Vagina (tissue), 2 donors: ENCODE measurements at regions not wholly inside any gene's neighbourhood (a gene's known extent, or its start where the extent isn't known, plus 50 kb on each side); places are given as distances from the start of the nearest gene placed in this dataset.

Experiments used
- DNase-seq, 2 donors: peaks; one replicate each; pipeline ENCODE4 v3.0.0-alpha.2; 2017; ENCODE audit errors: extremely low spot score in 2 of 2
- H3K27ac ChIP-seq: fragments of 200-600 bp; sonication (generic); one replicate; pipeline ENCODE4 v1.5.1; 2019
- H3K27me3 ChIP-seq: fragments of 200-600 bp; sonication (generic); one replicate; pipeline ENCODE4 v1.5.1; 2019
- H3K36me3 ChIP-seq, 2 donors: fragments of 200-600 bp; sonication (generic); one replicate each; pipeline ENCODE4 v1.5.1; 2017 to 2019
- H3K4me1 ChIP-seq: fragments of 200-600 bp; sonication (generic); one replicate; pipeline ENCODE4 v1.5.1; 2019
- H3K4me3 ChIP-seq, 2 donors: fragments of 200-600 bp; sonication (generic); 1 replicate in 1 of 2; 2 replicates in 1 of 2; pipeline ENCODE4 v1.5.1; 2016 to 2019
- H3K9me3 ChIP-seq: fragments of 200-600 bp; sonication (generic); one replicate; pipeline ENCODE4 v1.5.1; 2019
- CTCF ChIP-seq, 3 experiments: fragments of 450-650 bp in 2 of 3; fragments of 200-600 bp in 1 of 3; sonication (generic) in 1 of 3; IDR thresholded peaks; one replicate each; pipeline ENCODE4 v1.5.1; 2017 to 2019; ENCODE audit warnings: antibody characterized with exemption in 3 of 3, mild to moderate bottlenecking in 2 of 3, moderate library complexity in 2 of 3
- POLR2A ChIP-seq, 2 donors: fragments of 450-650 bp; IDR thresholded peaks; one replicate each; pipeline ENCODE4 v1.6.1; 2017; ENCODE audit warnings: antibody characterized with exemption in 2 of 2, mild to moderate bottlenecking in 2 of 2, moderate library complexity in 2 of 2
- POLR2AphosphoS5 ChIP-seq, 2 donors: sonication (generic); formaldehyde crosslinking; IDR thresholded peaks; one replicate each; pipeline ENCODE4 v1.9.0; 2017; ENCODE audit warnings: antibody characterized with exemption in 2 of 2, mild to moderate bottlenecking in 2 of 2, low read depth in 1 of 2; ENCODE audit not compliant: insufficient read depth in 1 of 2
- intact Hi-C: fragments of 100-400 bp; cut with DNase I; formaldehyde crosslinking; loops from one replicate; pipeline ENCODE4 v1.15.1; 2023

- no peaks in the 10 kb centered on the region for H3K9me3 ChIP-seq
- intact Hi-C loops: no loop called here
- no peak overlapping the region for H3K4me3 ChIP-seq
- TF ChIP-seq POLR2AphosphoS5 (IDR thresholded peaks at IDR 0.05; ENCODE audit: insufficient read depth in 1 of 2, low read depth in 1 of 2) (no peak), CTCF (IDR thresholded peaks at IDR 0.05) (no peak), POLR2A (IDR thresholded peaks at IDR 0.05) (no peak)
- H3K27me3 ChIP-seq: no peaks in the 10 kb centered on the region
- no peak for DNase-seq
- no peaks in the 10 kb centered on the region for H3K36me3 ChIP-seq
- H3K27ac ChIP-seq: no peak overlapping the region
- no peaks in the 10 kb centered on the region for H3K4me1 ChIP-seq
Observed at GRCh38 chr2:4840791-4841190, 851.4 kb upstream of the SOX11 start.

GRCh38 chr2:4844881-4845280 is 847.3 kb upstream of the SOX11 start:
- Histone ChIP-seq H3K4me1 (no peaks in the 10 kb centered on the region), H3K27ac (no peak overlapping the region)
- TF ChIP-seq POLR2AphosphoS5 (IDR thresholded peaks at IDR 0.05; ENCODE audit: insufficient read depth in 1 of 2, low read depth in 1 of 2) (no peak), CTCF (IDR thresholded peaks at IDR 0.05) (no peak), POLR2A (IDR thresholded peaks at IDR 0.05) (no peak)

GRCh38 chr2:4862031-4862430 is 830.2 kb upstream of the SOX11 start:
- DNase-seq: no peak
- TF ChIP-seq POLR2AphosphoS5 (IDR thresholded peaks at IDR 0.05; ENCODE audit: insufficient read depth in 1 of 2, low read depth in 1 of 2): no peak
- no peak for TF ChIP-seq POLR2A (IDR thresholded peaks at IDR 0.05)
- no peak for TF ChIP-seq CTCF (IDR thresholded peaks at IDR 0.05)
- Histone ChIP-seq H3K27ac (no peak overlapping the region), H3K4me3 (no peak overlapping the region), H3K9me3 (no peaks in the 10 kb centered on the region), H3K4me1 (no peaks in the 10 kb centered on the region), H3K36me3 (no peaks in the 10 kb centered on the region), H3K27me3 (no peaks in the 10 kb centered on the region)
- intact Hi-C loops: no loop called here

More at GRCh38 chr2:4844881-4845280, 847.3 kb upstream of the SOX11 start:
- H3K4me3 ChIP-seq: no peak overlapping the region
- H3K9me3 ChIP-seq: no peaks in the 10 kb centered on the region
- intact Hi-C loops: no loop called here
- no peak for DNase-seq
- H3K36me3 ChIP-seq: no peaks in the 10 kb centered on the region
- H3K27me3 ChIP-seq: no peaks in the 10 kb centered on the region

GRCh38 chr2:4866198-4866597 is 826.0 kb upstream of the SOX11 start:
- Histone ChIP-seq H3K9me3 (no peaks in the 10 kb centered on the region), H3K36me3 (no peaks in the 10 kb centered on the region), H3K27ac (no peak overlapping the region), H3K4me1 (no peaks in the 10 kb centered on the region), H3K27me3 (no peaks in the 10 kb centered on the region), H3K4me3 (no peak overlapping the region)
- TF ChIP-seq CTCF (IDR thresholded peaks at IDR 0.05) (no peak), POLR2A (IDR thresholded peaks at IDR 0.05) (no peak), POLR2AphosphoS5 (IDR thresholded peaks at IDR 0.05; ENCODE audit: insufficient read depth in 1 of 2, low read depth in 1 of 2) (no peak)
- intact Hi-C loops: no loop called here
- no peak for DNase-seq

- TF ChIP-seq POLR2A (IDR thresholded peaks at IDR 0.05): no peak
- no peak for TF ChIP-seq CTCF (IDR thresholded peaks at IDR 0.05)
- no peak for TF ChIP-seq POLR2AphosphoS5 (IDR thresholded peaks at IDR 0.05; ENCODE audit: insufficient read depth in 1 of 2, low read depth in 1 of 2)
- intact Hi-C loops: no loop called here
- Histone ChIP-seq H3K27me3 (no peaks in the 10 kb centered on the region), H3K27ac (no peak overlapping the region), H3K4me1 (no peaks in the 10 kb centered on the region), H3K36me3 (no peaks in the 10 kb centered on the region), H3K9me3 (no peaks in the 10 kb centered on the region), H3K4me3 (no peak overlapping the region)
- DNase-seq: no peak
Observed at GRCh38 chr2:4868466-4868865, 823.7 kb upstream of the SOX11 start.
